Sigmoid colon (tissue), 6 donors: ENCODE measurements at regions not wholly inside any gene's neighbourhood (a gene's known extent, or its start where the extent isn't known, plus 50 kb on each side); places are given as distances from the start of the nearest gene placed in this dataset.

ENCODE experiments used
- DNase-seq: peaks from one replicate; pipeline ENCODE4 v3.0.0-alpha.2; 2019
- H3K27ac ChIP-seq, 4 donors: fragments of 200-600 bp; sonication (generic); one replicate each; pipeline ENCODE4 v1.5.1; 2016 to 2019; ENCODE audit warnings: mild to moderate bottlenecking in 1 of 4
- H3K27me3 ChIP-seq, 3 donors: fragments of 200-600 bp; sonication (generic); one replicate each; pipeline ENCODE4 v1.5.1; 2019; ENCODE audit warnings: mild to moderate bottlenecking in 1 of 3
- H3K36me3 ChIP-seq, 4 donors: fragments of 200-600 bp; sonication (generic); one replicate each; pipeline ENCODE4 v1.5.1; 2016 to 2019
- H3K4me1 ChIP-seq, 4 donors: fragments of 200-600 bp; sonication (generic); one replicate each; pipeline ENCODE4 v1.5.1; 2017 to 2019
- H3K4me3 ChIP-seq, 4 donors: fragments of 200-600 bp; sonication (generic); one replicate each; pipeline ENCODE4 v1.5.1; 2017 to 2019; ENCODE audit warnings: mild to moderate bottlenecking in 2 of 4, moderate library complexity in 1 of 4
- H3K9me3 ChIP-seq, 4 donors: fragments of 200-600 bp in 3 of 4; sonication (generic) in 3 of 4; one replicate each; pipeline versions ENCODE4 v1.5.1 to v1.6.1; 2013 to 2019
- CTCF ChIP-seq, 4 experiments: fragments of 450-650 bp in 3 of 4; fragments of 200-600 bp in 1 of 4; IDR thresholded peaks; one replicate each; pipeline ENCODE4 v1.5.1; 2016 to 2019; ENCODE audit warnings: antibody characterized with exemption in 4 of 4, mild to moderate bottlenecking in 3 of 4, moderate library complexity in 2 of 4
- EP300 ChIP-seq, 4 donors: sonication (generic); formaldehyde crosslinking; IDR thresholded peaks; one replicate each; pipeline ENCODE4 v1.6.1; 2017; ENCODE audit warnings: antibody characterized with exemption in 4 of 4
- POLR2A ChIP-seq, 2 donors: fragments of 450-650 bp; IDR thresholded peaks; one replicate each; pipeline ENCODE4 v1.6.1; 2016; ENCODE audit warnings: antibody characterized with exemption in 2 of 2, mild to moderate bottlenecking in 2 of 2, moderate library complexity in 2 of 2
- POLR2AphosphoS5 ChIP-seq, 4 donors: sonication (generic); formaldehyde crosslinking; IDR thresholded peaks; one replicate each; pipeline ENCODE4 v1.6.1; 2017; ENCODE audit warnings: antibody characterized with exemption in 4 of 4
- WGBS, 2 donors: extraction: QIAGEN DNeasy Blood & Tissue Kit; methylation state at CpG; one replicate each; pipeline ENCODE4 v1.1.7; 2013; 5-methylcytosine and 5-hydroxymethylcytosine counted together
- intact Hi-C: fragments of 100-400 bp; cut with DNase I; formaldehyde crosslinking; loops from one replicate; pipeline ENCODE4 v1.15.1; 2023
- donor health status: healthy with polysubstance abuse.
- donor health status: healthy.

DNA sequence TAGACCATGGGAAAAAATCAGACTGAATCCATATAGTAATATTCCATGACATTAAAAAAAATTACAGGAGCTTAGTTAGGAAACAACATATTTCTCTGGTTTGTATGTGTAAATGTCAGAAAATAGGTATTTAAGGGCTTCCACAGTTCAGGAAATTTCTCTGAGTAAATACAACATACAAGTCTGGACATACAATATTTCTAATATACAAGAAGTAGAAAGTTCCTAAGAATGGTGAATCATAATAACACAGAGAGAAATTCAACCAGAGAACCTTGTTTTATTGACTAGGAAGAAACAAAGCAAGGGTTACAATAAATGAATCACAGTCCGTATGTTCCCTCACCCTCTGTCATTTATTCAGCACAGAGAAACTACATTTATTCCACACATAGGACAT, 532.7 kb upstream of the FAT3 start:
- no peak overlapping the region for H3K4me3 ChIP-seq
- no peaks in the 10 kb centered on the region for H3K36me3 ChIP-seq
- TF ChIP-seq CTCF (IDR thresholded peaks at IDR 0.05) = no peak
- no peak for TF ChIP-seq EP300 (IDR thresholded peaks at IDR 0.05)
- TF ChIP-seq POLR2AphosphoS5 (IDR thresholded peaks at IDR 0.05) = no peak
- TF ChIP-seq POLR2A (IDR thresholded peaks at IDR 0.05) = no peak
- WGBS, 2 donors = 75 to 77% methylated on average over 1 of the region's 1 CpG
- intact Hi-C loops = no loop called here
- no peak for DNase-seq
- H3K9me3 ChIP-seq = no peaks in the 10 kb centered on the region
- H3K27ac ChIP-seq = no peak overlapping the region
- H3K27me3 ChIP-seq = no peaks in the 10 kb centered on the region
- H3K4me1 ChIP-seq = peaks cover 0 to 2% (median 0%) of the 10 kb centered on the region in 4 donors

DNA sequence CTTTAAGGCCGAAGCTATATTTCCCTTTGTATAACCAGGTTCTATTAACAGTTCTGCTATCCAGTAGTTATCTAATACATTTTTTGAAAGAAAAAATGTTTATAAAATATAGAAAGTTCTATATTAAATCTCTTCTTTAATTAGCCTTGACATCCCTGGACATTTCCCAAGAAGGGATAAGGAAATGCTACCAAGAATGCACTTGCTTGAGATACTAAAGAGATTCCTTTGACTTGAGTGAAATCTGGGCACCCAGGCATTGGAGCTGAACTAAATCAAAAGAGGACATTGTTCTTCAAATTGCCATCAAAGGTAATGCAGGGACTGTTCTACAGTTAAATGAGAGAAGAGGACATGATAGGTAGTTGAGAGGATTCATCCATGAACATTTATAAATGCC, 535.9 kb upstream of the FAT3 start:
- WGBS, 2 donors = 87 to 95% methylated on average over 1 of the region's 1 CpG

DNA sequence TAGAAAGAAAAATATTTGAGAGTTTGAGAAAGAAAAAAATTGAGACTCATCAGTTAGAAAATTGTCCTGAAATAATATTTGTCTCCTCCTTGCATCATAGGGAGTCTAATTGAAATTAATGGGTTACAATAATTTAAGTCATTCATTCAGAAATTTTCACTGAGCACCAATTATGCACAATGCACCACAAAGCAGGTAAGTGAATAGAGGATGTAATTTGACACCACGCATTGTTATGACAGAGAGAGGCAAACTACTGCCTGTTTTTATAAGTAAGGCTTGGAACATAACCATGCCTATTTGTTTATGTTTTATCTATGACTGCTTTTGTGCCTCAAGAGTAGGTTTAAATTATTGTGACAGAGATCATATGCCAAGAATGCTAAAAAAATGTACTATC, 537.9 kb upstream of the FAT3 start:
- H3K4me3 ChIP-seq = no peak overlapping the region
- H3K4me1 ChIP-seq = peaks cover 0 to 8% (median 0%) of the 10 kb centered on the region in 4 donors
- intact Hi-C loops = no loop called here
- no peak for TF ChIP-seq EP300 (IDR thresholded peaks at IDR 0.05)
- TF ChIP-seq CTCF (IDR thresholded peaks at IDR 0.05) = no peak
- no peak for TF ChIP-seq POLR2AphosphoS5 (IDR thresholded peaks at IDR 0.05)
- TF ChIP-seq POLR2A (IDR thresholded peaks at IDR 0.05) = no peak
- no peak for DNase-seq
- no peaks in the 10 kb centered on the region for H3K27me3 ChIP-seq
- 73 to 78% methylated on average over 1 of the region's 1 CpG for WGBS, 2 donors
- no peaks in the 10 kb centered on the region for H3K9me3 ChIP-seq
- H3K36me3 ChIP-seq = no peaks in the 10 kb centered on the region
- H3K27ac ChIP-seq = no peak overlapping the region

More for the DNA sequence above, 535.9 kb upstream of the FAT3 start:
- H3K27ac ChIP-seq = no peak overlapping the region
- intact Hi-C loops = no loop called here
- H3K4me1 ChIP-seq = peaks cover 0 to 8% (median 0%) of the 10 kb centered on the region in 4 donors
- no peak overlapping the region for H3K4me3 ChIP-seq
- H3K9me3 ChIP-seq = no peaks in the 10 kb centered on the region
- H3K36me3 ChIP-seq = no peaks in the 10 kb centered on the region
- no peaks in the 10 kb centered on the region for H3K27me3 ChIP-seq
- DNase-seq = no peak
- no peak for TF ChIP-seq POLR2AphosphoS5 (IDR thresholded peaks at IDR 0.05)
- no peak for TF ChIP-seq CTCF (IDR thresholded peaks at IDR 0.05)
- no peak for TF ChIP-seq EP300 (IDR thresholded peaks at IDR 0.05)
- TF ChIP-seq POLR2A (IDR thresholded peaks at IDR 0.05) = no peak

DNA sequence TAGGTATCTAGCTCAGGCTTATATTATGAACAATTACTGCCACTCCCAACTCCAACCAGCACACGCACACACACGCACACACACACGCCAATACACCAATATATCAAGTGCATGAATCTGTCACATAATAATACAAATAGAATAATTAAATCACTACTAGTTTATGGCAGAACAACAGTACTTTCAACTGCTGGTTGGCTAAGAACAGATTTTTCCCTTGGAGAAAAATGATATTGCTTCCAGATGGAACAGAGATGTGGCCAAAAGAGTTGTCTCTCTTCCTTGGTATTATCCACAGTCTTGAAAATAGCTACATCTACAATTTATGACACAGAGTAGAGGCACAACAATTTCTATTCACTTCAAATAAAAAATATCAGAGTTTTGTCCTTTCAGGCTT, 538.3 kb upstream of the FAT3 start:
- 89 to 93% methylated on average over 3 of the region's 3 CpGs for WGBS, 2 donors
- no peaks in the 10 kb centered on the region for H3K36me3 ChIP-seq
- TF ChIP-seq POLR2A (IDR thresholded peaks at IDR 0.05) (no peak), POLR2AphosphoS5 (IDR thresholded peaks at IDR 0.05) (no peak), EP300 (IDR thresholded peaks at IDR 0.05) (no peak), CTCF (IDR thresholded peaks at IDR 0.05) (no peak)
- DNase-seq = no peak
- no peaks in the 10 kb centered on the region for H3K27me3 ChIP-seq
- no peak overlapping the region for H3K27ac ChIP-seq
- intact Hi-C loops = no loop called here
- H3K4me3 ChIP-seq = no peak overlapping the region
- no peaks in the 10 kb centered on the region for H3K9me3 ChIP-seq
- peaks cover 0 to 8% (median 0%) of the 10 kb centered on the region in 4 donors for H3K4me1 ChIP-seq

GRCh38 chr11:91673705-91674104, 550.9 kb upstream of the FAT3 start:
- TF ChIP-seq POLR2AphosphoS5 (IDR thresholded peaks at IDR 0.05) (no peak), POLR2A (IDR thresholded peaks at IDR 0.05) (no peak), CTCF (IDR thresholded peaks at IDR 0.05) (no peak), EP300 (IDR thresholded peaks at IDR 0.05) (no peak)
- intact Hi-C loops = no loop called here
- Histone ChIP-seq H3K4me1 (no peaks in the 10 kb centered on the region), H3K27ac (no peak overlapping the region), H3K4me3 (no peak overlapping the region), H3K9me3 (no peaks in the 10 kb centered on the region), H3K36me3 (no peaks in the 10 kb centered on the region), H3K27me3 (no peaks in the 10 kb centered on the region)
- 85 to 91% methylated on average over 1 of the region's 1 CpG for WGBS, 2 donors
- no peak for DNase-seq
